ENCODE measurements at regions not wholly inside any gene's neighbourhood (a gene's known extent, or its start where the extent isn't known, plus 50 kb on each side); places are given as distances from the start of the nearest gene placed in this dataset.

DNA sequence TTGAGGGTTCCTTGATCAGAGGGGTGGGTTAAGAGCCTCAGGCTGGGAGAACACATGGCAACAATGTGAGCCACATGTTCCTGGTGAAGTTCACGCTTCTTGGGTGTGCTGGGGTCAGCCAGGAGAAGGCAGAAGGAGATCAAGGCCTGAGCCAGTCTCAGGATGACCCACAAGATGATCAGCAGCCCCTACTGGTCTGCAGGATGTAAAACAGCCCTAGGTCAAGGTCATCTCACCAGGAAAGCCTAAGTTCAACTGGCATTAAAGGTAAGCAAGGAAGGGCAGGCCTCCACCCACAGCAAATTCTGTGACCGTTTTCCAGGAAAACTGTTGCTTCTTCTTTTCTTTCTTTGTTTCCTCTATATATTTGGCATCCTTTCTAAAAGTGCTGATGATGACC is 156.7 kb upstream of the KIRREL3 start:
- TF ChIP-seq ZNF384 (IDR thresholded peaks at IDR 0.05; ENCODE audit: borderline replicate concordance, low read depth, low read length), result no peak
- H3K27me3 ChIP-seq (replicated peaks in 1 of 2; ENCODE audit: control insufficient read depth in 2 of 2, insufficient read depth in 2 of 2, low read length in 1 of 2), result no peaks in the 10 kb centered on the region; a peak in 2 of 4 replicates
- H4K20me1 ChIP-seq (ENCODE audit: control insufficient read depth, insufficient read depth), result no peaks in the 10 kb centered on the region
- no peak overlapping the region for H3K27ac ChIP-seq (ENCODE audit: control insufficient read depth, insufficient read depth)
- H3K36me3 ChIP-seq (ENCODE audit: control insufficient read depth in 2 of 2, insufficient read depth in 2 of 2, low read length in 1 of 2), result no peaks in the 10 kb centered on the region
- FAIRE-seq (no peak), DNase-seq (ENCODE audit: low read depth, low spot score) (no peak), ATAC-seq (no peak)
- H3K9me3 ChIP-seq (replicated peaks; ENCODE audit: control insufficient read depth, insufficient read depth, low read length), result no peaks in the 10 kb centered on the region
- no peak overlapping the region for H2AFZ ChIP-seq (ENCODE audit: control insufficient read depth, low read depth, low read length)
- no peaks in the 10 kb centered on the region for H3K4me1 ChIP-seq (ENCODE audit: control insufficient read depth, insufficient read depth, low read length)
- CTCF ChIA-PET, result no interaction called here
- RAD21 ChIA-PET (ENCODE audit: unreplicated experiment), result no interaction called here
- intact Hi-C loops (cut with micrococcal nuclease; ENCODE audit: unreplicated experiment) (no loop called here), in situ Hi-C loops (cut with MboI) (no loop called here)
- H3K4me2 ChIP-seq (ENCODE audit: control insufficient read depth, insufficient read depth), result no peak overlapping the region
- WGBS (ENCODE audit: insufficient coverage, insufficient replicate concordance, low lambda C conversion rate, missing lambda C conversion rate), result 0% methylated on average over 2 of the region's 2 CpGs
- SMC1A ChIA-PET (ENCODE audit: uncharacterized antibody, unreplicated experiment), result no interaction called here
- H3K79me2 ChIP-seq (ENCODE audit: control insufficient read depth, insufficient read depth, low read length), result no peaks in the 10 kb centered on the region
- H3K9ac ChIP-seq (ENCODE audit: control insufficient read depth, insufficient read depth, low read length), result no peak overlapping the region
- POLR2A ChIA-PET, result no interaction called here
- no peak overlapping the region for H3K4me3 ChIP-seq
- no TSS peak for BruUV-seq (replicated peaks)

DNA sequence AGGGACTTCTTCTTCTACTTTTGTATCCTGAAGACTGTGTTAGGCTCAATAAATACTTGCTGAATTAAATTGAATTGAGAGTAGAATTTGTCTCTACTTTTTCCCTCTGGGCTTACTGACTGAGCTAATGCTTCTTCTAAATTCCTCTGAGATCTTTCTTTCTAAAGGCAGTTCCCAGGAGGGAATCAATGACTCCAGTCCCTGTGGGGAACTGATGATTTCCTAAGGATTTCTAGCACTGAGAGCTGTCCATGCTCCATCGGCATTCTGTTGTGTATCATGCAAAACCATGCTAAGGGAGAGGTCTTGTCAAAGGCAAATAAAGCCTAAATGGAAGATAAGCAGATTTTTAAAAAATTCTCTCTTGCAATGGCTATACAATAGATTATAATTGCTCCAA is 148.8 kb upstream of the KIRREL3 start:
- Histone ChIP-seq H3K9me3 (replicated peaks; ENCODE audit: control insufficient read depth, insufficient read depth, low read length) (no peaks in the 10 kb centered on the region), H4K20me1 (ENCODE audit: control insufficient read depth, insufficient read depth) (no peaks in the 10 kb centered on the region), H3K9ac (ENCODE audit: control insufficient read depth, insufficient read depth, low read length) (no peak overlapping the region), H3K4me1 (ENCODE audit: control insufficient read depth, insufficient read depth, low read length) (no peaks in the 10 kb centered on the region), H3K4me2 (ENCODE audit: control insufficient read depth, insufficient read depth) (no peak overlapping the region), H2AFZ (ENCODE audit: control insufficient read depth, low read depth, low read length) (no peak overlapping the region), H3K36me3 (ENCODE audit: control insufficient read depth in 2 of 2, insufficient read depth in 2 of 2, low read length in 1 of 2) (no peaks in the 10 kb centered on the region), H3K4me3 (no peak overlapping the region), H3K79me2 (ENCODE audit: control insufficient read depth, insufficient read depth, low read length) (no peaks in the 10 kb centered on the region), H3K27me3 (replicated peaks in 1 of 2; ENCODE audit: control insufficient read depth in 2 of 2, insufficient read depth in 2 of 2, low read length in 1 of 2) (no peaks in the 10 kb centered on the region; a peak in 2 of 4 replicates), H3K27ac (ENCODE audit: control insufficient read depth, insufficient read depth) (no peak overlapping the region)
- ChIA-PET SMC1A (ENCODE audit: uncharacterized antibody, unreplicated experiment) (no interaction called here), POLR2A (no interaction called here), RAD21 (ENCODE audit: unreplicated experiment) (no interaction called here), CTCF (no interaction called here)
- DNase-seq (ENCODE audit: low read depth, low spot score), result no peak
- in situ Hi-C loops (cut with MboI) (no loop called here), intact Hi-C loops (cut with micrococcal nuclease; ENCODE audit: unreplicated experiment) (no loop called here)
- BruUV-seq (replicated peaks), result no TSS peak
- no peak for FAIRE-seq
- no peak for ATAC-seq
- WGBS (ENCODE audit: insufficient coverage, insufficient replicate concordance, low lambda C conversion rate, missing lambda C conversion rate), result 40% methylated on average over 1 of the region's 1 CpG
- no peak for TF ChIP-seq EED (IDR thresholded peaks at IDR 0.05; ENCODE audit: low read depth)

All from GM12878 (cell line).